HG03520 (cell line): ENCODE measurements at regions not wholly inside any gene's neighbourhood (a gene's known extent, or its start where the extent isn't known, plus 50 kb on each side); places are given as distances from the start of the nearest gene placed in this dataset.

Experiments used
- ATAC-seq: cut with Tn5 transposase; IDR thresholded peaks from one replicate; pipeline ENCODE4 v1.9.1; 2021; ENCODE audit warnings: mild to moderate bottlenecking, moderate library complexity; ENCODE audit not compliant: unreplicated experiment

DNA sequence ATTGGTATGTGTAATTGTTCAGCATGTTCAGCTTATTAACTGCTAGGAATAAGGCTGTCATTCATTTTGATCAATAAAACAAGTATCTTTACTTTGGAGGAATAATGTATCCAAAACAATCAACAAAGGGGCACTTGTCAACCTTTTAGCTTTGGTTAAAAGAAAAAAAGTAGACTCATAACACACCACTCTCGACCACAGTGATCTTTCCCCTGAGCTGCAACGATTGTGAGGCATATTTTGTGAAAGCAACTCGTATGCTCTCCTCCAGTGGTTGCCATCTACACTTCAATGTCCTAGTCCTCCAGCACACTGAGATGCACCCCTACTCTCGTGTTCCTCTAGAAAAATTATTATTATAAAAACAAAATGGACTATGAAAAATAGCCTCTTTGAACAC lies 60.1 kb upstream of the PDE7B start:
- ATAC-seq, result no peak

DNA sequence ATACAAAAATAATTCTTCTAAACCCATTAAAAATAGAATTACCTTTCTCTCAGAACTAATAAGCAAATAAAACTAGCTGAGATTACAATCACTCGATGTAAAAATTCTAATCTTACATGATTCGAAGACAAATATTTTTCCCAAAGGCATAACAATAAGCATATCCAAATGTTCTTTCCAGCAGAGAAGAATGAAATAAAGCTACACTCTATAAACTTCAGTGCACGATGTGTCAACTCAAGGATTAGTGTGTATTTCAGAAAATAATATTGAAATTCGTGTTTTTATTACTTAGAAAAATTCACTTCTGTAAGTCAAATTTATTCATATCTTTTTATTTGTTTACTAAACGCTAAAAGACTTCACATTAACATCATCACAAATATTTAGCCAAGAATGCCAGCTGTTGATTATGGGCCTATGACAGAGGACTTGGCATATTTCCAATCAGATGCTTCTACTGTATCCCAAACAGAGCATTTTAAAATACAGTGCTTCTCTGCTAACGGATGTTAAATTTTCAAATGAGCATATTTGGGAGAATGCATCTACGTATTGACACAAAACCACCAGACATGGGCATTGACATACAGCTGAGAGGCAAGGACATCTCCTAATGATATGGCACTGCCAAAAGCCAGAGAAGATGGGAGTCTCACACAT lies 54.7 kb upstream of the PDE7B start:
- no peak for ATAC-seq

DNA sequence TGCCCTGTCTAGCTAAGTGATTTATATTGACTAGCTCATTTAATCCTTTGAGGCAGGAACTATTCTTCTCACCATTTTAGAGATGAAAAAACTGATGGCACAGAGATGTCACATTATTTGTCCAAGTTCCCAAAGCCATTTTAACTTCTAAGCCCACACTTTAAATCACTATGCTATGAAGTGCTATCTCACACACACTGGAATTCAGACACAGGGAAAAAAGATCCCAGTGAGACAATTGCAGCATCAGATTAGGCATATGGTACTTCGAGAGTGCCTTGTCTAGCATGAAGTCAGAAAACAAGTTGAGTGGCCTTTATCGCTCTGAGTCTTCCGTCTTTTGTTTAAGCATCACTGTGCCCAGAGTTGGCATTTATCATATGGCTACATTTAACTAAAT lies 54.1 kb upstream of the PDE7B start:
- ATAC-seq, result no peak

DNA sequence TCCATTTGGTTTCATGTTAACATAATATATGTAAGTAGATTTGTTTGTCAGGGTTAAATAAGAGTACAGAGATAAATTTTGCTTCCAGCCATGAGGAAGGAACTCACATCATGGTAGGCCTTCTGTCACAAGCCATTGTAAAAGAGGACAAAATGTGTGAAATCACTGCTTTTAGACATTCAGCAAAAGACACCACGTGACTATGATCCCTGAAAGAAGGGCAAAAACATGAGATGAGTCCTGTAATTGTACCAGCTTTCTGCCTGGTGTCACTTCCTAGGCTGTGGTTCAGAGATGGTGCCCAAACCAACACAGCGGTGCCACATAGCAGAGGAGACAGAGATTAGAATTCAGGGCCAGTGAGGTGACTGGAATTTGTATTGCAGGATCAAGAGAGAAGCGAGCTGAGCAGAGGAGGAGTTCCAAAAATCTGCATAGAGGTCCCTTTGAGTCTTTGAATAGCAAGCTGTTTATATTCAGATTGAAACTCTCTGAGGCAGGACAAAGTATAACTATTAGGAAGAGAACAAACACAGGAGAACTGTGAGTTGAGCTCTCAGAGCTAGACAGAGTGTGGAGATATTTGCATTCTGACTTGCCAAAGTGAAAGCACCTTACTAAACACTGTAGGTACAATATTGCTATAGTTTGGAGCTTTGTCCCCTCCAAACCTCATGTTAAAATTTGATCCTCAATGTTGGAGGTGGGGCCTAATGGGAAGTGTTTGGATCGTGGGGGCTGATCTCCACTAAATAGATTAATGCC lies 52.6 kb upstream of the PDE7B start:
- ATAC-seq, result no peak
